Kidney (tissue), 13 donors: ENCODE measurements at regions not wholly inside any gene's neighbourhood (a gene's known extent, or its start where the extent isn't known, plus 50 kb on each side); places are given as distances from the start of the nearest gene placed in this dataset.

Experiments
- DNase-seq, 5 donors: peaks; one replicate each; pipeline ENCODE4 v3.0.0-alpha.2; 2013 to 2020
- FAIRE-seq: peaks from 2 replicates; lab custom pipeline; 2012; peaks lifted over from hg19 to GRCh38; lab: Jason Lieb, UNC
- H3K27ac ChIP-seq, 2 donors: one replicate each; pipeline ENCODE4 v1.7.0; 2013; ENCODE audit warnings: low read depth in 2 of 2, low read length in 2 of 2, inconsistent platforms in 1 of 2
- H3K27me3 ChIP-seq: one replicate; pipeline ENCODE4 v1.7.1; 2013; ENCODE audit warnings: low read length, inconsistent platforms; ENCODE audit not compliant: control insufficient read depth, insufficient read depth
- H3K36me3 ChIP-seq, 3 donors: one replicate each; pipeline versions ENCODE4 v1.7.0 to v1.7.1; 2013; ENCODE audit warnings: low read length in 3 of 3, control low read depth in 1 of 3, inconsistent platforms in 1 of 3; ENCODE audit not compliant: insufficient read depth in 3 of 3, control insufficient read depth in 2 of 3
- H3K4me1 ChIP-seq, 3 donors: one replicate each; pipeline versions ENCODE4 v1.7.0 to v1.7.1; 2013; ENCODE audit warnings: low read length in 3 of 3, inconsistent platforms in 1 of 3, low read depth in 1 of 3; ENCODE audit not compliant: control insufficient read depth in 2 of 3, insufficient read depth in 2 of 3
- H3K4me3 ChIP-seq, 3 donors: one replicate each; pipeline versions ENCODE4 v1.7.0 to v1.8.1; 2013; ENCODE audit warnings: low read length in 3 of 3, control low read depth in 1 of 3, inconsistent platforms in 1 of 3
- H3K9ac ChIP-seq, 3 donors: one replicate each; pipeline versions ENCODE4 v1.7.0 to v1.7.1; 2013; ENCODE audit warnings: low read length in 3 of 3, control low read depth in 1 of 3, inconsistent platforms in 1 of 3
- H3K9me3 ChIP-seq, 3 donors: one replicate each; pipeline versions ENCODE4 v1.7.0 to v1.7.1; 2013; ENCODE audit warnings: low read length in 3 of 3, control low read depth in 1 of 3, inconsistent platforms in 1 of 3; ENCODE audit not compliant: control insufficient read depth in 2 of 3, insufficient read depth in 1 of 3
- intact Hi-C: fragments of 100-400 bp; cut with DNase I; formaldehyde crosslinking; loops from one replicate; pipeline ENCODE4 v1.11.1; 2022
- TF ChIP-seq, protein P1 (sequence below): IDR thresholded peaks from 3 replicates; pipeline ENCODE4 v1.5.1; 2012; ENCODE audit warnings: mild to moderate bottlenecking, moderate library complexity, borderline replicate concordance; ENCODE audit not compliant: insufficient read depth; ENCODE audit errors: extremely low read depth
- donor health status: control.
- donor health status: control.
- donor health status: control.
- donor health status: control.
- donor health status: control.
- donor health status: DM: yes; HTN: yes; CAD: no.
- donor health status: Normal renal cell carcinoma (clear cell type).

DNA sequence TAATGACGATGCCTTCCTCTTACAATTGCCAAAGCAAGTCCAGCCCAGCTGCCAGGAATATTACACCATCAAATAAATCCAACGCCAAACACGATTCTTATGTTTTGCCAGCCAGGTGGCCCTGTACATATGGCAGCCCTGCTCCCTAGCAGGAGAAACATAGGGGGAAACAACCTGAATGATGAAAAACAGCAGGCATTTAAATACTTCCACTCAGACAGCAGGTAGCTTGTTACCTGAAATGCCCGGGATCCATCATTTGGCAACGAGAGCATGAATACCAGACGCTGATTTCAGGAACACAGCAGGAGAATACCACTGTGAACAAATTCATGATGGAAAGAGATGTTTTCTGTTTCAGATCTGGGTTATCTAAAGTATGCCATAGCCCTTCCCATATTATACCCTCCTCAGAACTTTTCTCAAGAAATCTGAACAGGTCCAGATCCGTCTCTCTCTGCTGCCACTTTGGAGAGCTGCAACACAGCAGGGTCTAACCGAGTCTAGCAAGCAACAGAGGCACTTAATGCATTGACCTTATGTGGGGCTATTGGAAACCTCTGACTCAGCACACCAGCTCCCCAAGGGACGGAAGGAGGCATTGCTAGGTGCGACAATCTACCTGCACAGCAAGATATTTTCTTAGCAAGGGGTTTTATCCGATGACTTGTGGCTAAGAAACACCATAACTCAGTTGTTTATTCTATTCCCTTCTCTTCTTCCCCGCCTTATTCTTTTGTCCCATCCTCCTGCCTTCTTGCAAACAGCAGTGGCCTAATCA lies 166.3 kb downstream of the BARHL2 start:
- FAIRE-seq (no peak), DNase-seq (no peak)
- Histone ChIP-seq H3K9ac (no peak overlapping the region), H3K4me3 (no peak overlapping the region), H3K27ac (no peak overlapping the region), H3K4me1 (no peaks in the 10 kb centered on the region), H3K9me3 (no peaks in the 10 kb centered on the region), H3K27me3 (no peaks in the 10 kb centered on the region), H3K36me3 (no peaks in the 10 kb centered on the region)
- intact Hi-C loops = no loop called here
- TF ChIP-seq, protein P1, sequence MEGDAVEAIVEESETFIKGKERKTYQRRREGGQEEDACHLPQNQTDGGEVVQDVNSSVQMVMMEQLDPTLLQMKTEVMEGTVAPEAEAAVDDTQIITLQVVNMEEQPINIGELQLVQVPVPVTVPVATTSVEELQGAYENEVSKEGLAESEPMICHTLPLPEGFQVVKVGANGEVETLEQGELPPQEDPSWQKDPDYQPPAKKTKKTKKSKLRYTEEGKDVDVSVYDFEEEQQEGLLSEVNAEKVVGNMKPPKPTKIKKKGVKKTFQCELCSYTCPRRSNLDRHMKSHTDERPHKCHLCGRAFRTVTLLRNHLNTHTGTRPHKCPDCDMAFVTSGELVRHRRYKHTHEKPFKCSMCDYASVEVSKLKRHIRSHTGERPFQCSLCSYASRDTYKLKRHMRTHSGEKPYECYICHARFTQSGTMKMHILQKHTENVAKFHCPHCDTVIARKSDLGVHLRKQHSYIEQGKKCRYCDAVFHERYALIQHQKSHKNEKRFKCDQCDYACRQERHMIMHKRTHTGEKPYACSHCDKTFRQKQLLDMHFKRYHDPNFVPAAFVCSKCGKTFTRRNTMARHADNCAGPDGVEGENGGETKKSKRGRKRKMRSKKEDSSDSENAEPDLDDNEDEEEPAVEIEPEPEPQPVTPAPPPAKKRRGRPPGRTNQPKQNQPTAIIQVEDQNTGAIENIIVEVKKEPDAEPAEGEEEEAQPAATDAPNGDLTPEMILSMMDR = no peak

DNA sequence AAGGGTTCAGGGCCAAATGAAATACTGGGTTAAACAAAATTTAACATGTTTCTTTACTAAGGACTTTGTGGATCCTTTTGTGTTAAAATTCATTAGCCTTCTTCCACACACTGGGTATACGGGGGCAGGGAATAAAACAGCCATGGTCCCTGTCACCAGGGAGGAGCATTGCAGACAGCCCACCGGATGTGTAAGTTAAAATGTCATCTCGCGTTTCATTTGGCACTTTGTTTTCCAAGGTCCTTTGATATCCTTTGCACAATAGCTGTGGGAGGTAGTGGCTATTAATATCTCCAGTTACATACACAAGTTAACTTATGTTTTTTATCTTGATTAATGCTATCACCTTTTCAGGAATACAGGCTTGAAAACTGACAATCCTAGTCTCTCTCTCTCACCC lies 172.7 kb downstream of the BARHL2 start:
- no peak for FAIRE-seq

DNA sequence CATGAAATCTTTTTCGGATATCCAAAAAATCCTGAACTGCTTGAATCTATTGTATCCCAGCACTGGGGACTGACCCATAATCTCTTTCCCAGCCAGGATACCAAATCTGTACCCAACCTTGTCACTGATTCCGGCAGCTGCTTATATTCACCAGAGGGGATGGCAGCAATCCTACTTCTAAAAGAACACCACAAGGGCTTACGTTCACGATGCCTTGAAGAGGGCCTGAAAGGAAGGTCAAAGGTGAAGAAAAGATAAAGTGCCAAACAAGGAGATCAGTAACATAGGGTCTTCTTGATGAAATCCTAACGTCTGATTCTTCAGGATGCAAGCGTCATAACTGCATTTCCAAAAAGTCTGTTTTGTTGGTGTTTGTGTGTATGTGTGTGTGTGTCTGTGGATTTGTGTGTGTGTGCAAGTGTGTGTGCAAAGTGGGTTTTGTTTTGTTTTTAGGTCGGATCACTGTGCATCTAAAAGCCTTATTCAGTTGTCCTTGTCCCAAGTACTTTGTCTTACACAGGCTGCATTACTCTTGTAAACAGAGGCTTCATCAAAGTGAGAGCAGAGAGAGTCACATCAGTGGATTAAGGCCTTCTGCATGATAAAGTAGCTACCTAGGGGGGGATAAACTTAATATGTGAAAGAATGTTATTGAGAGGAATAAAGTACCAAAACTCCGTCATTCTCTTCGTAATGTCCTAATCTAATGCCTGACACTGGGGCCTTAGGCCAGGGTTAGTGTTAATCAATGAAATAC lies 179.3 kb downstream of the BARHL2 start:
- intact Hi-C loops = no loop called here
- no peaks in the 10 kb centered on the region for H3K36me3 ChIP-seq
- DNase-seq (no peak), FAIRE-seq (no peak)
- no peak overlapping the region for H3K4me3 ChIP-seq
- H3K4me1 ChIP-seq = no peaks in the 10 kb centered on the region
- TF ChIP-seq, protein P1 = no peak
- no peaks in the 10 kb centered on the region for H3K27me3 ChIP-seq
- no peak overlapping the region for H3K27ac ChIP-seq
- no peak overlapping the region for H3K9ac ChIP-seq
- no peaks in the 10 kb centered on the region for H3K9me3 ChIP-seq

More for the DNA sequence above, 172.7 kb downstream of the BARHL2 start:
- no peaks in the 10 kb centered on the region for H3K4me1 ChIP-seq
- no peaks in the 10 kb centered on the region for H3K9me3 ChIP-seq
- no peaks in the 10 kb centered on the region for H3K36me3 ChIP-seq
- no peak overlapping the region for H3K9ac ChIP-seq
- intact Hi-C loops = no loop called here
- TF ChIP-seq, protein P1 = no peak
- DNase-seq = peak in 3 of 5 donors; percentile 27 to 58 (median 55)
- H3K27me3 ChIP-seq = no peaks in the 10 kb centered on the region
- no peak overlapping the region for H3K4me3 ChIP-seq
- H3K27ac ChIP-seq = no peak overlapping the region
